ENCODE measurements at regions not wholly inside any gene's neighbourhood (a gene's known extent, or its start where the extent isn't known, plus 50 kb on each side); places are given as distances from the start of the nearest gene placed in this dataset.

GRCh38 chr6:4533576-4533975 lies 242.6 kb upstream of the CDYL start:
- TF ChIP-seq CTCF (IDR thresholded peaks at IDR 0.05) (no peak), POLR2AphosphoS5 (IDR thresholded peaks at IDR 0.05) (no peak)

All from gastroesophageal sphincter (tissue), 3 donors.